ENCODE measurements at regions not wholly inside any gene's neighbourhood (a gene's known extent, or its start where the extent isn't known, plus 50 kb on each side); places are given as distances from the start of the nearest gene placed in this dataset.
A peak's percentile ranks its signal among the peaks of the same experiment; 100 is the strongest.

DNA sequence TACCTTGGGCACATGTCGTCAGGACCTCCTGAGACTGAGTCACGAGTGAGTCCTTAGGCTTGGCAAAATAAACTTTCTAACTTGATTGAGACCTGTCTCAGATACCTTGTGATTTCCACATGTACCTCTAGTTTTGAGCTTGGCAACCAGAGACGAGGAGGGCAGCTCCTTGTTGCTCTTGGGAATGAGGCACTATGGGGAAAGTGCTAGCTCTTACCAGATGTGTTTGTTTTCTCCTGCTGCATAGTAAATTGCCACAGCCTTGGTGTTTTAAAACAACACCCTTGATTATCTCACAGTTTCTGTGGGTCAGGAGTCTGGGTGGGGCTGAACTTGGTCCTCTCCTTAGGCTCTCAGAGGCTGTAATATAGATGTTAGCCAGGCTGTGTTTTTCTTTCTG is 59.1 kb upstream of the MAML3 start:
- peak overlapping the region in 1 of 4 donors; percentile 11 for H3K4me3 ChIP-seq
- H3K9me3 ChIP-seq, result no peaks in the 10 kb centered on the region
- no peaks in the 10 kb centered on the region for H3K36me3 ChIP-seq
- in situ Hi-C loops (cut with MboI; ENCODE audit: low pct_ligation_motif_present in 1 of 4, low pct_unique_long_range_greater_than_20kb in 1 of 4, low sequenced_read_pairs in 3 of 4), result no loop called here
- peak; percentile 58 for DNase-seq
- H3K4me1 ChIP-seq, result peaks cover 0 to 30% (median 21%) of the 10 kb centered on the region in 4 donors
- H3K27ac ChIP-seq, result peak overlapping the region; percentile 78 to 85 (median 80)
- no peaks in the 10 kb centered on the region for H3K27me3 ChIP-seq
- TF ChIP-seq POLR2AphosphoS5 (IDR thresholded peaks at IDR 0.05), result peak in 2 of 3 donors; percentile 69 to 82
- no peak for TF ChIP-seq EP300 (IDR thresholded peaks at IDR 0.05; ENCODE audit: low read depth)
- peak; percentile 62 for TF ChIP-seq POLR2A (IDR thresholded peaks at IDR 0.05)
- intact Hi-C loops (cut with DNase I; ENCODE audit: low total_unique reads), result no loop called here
- 34 to 50% methylated on average over 1 to 3 of the region's 3 CpGs for WGBS, 2 donors (ENCODE audit: low coverage in 1 of 2)

DNA sequence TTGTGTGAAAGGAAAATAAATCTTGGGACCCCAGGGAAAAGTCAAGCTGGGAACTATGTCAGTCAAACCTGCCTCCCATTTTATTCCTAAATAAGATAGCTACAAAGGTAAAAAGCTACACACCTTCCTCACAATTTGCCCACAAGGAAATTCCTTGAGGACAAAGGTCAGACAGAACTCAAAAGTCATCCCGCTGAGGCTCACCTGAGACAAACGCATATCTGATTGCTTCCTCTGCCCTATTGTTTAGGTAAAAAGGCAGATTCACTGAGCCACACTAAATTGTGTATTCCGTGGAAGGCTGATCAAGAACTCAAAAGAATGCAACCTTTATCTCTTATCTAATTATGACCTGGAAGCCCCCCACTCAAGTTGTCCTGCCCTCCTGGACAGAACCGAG is 58.7 kb upstream of the MAML3 start:
- Histone ChIP-seq H3K36me3 (no peaks in the 10 kb centered on the region), H3K27me3 (no peaks in the 10 kb centered on the region), H3K27ac (peak overlapping the region; percentile 78 to 85 (median 80)), H3K4me3 (peak overlapping the region in 1 of 4 donors; percentile 11), H3K4me1 (peaks cover 0 to 30% (median 21%) of the 10 kb centered on the region in 4 donors), H3K9me3 (no peaks in the 10 kb centered on the region)
- in situ Hi-C loops (cut with MboI; ENCODE audit: low pct_ligation_motif_present in 1 of 4, low pct_unique_long_range_greater_than_20kb in 1 of 4, low sequenced_read_pairs in 3 of 4) (no loop called here), intact Hi-C loops (cut with DNase I; ENCODE audit: low total_unique reads) (no loop called here)
- peak; percentile 25 for DNase-seq
- whole genome bisulfite sequencing, 2 donors (ENCODE audit: low coverage in 1 of 2), result 31 to 50% methylated on average over 3 to 4 of the region's 4 CpGs
- TF ChIP-seq, protein P1, sequence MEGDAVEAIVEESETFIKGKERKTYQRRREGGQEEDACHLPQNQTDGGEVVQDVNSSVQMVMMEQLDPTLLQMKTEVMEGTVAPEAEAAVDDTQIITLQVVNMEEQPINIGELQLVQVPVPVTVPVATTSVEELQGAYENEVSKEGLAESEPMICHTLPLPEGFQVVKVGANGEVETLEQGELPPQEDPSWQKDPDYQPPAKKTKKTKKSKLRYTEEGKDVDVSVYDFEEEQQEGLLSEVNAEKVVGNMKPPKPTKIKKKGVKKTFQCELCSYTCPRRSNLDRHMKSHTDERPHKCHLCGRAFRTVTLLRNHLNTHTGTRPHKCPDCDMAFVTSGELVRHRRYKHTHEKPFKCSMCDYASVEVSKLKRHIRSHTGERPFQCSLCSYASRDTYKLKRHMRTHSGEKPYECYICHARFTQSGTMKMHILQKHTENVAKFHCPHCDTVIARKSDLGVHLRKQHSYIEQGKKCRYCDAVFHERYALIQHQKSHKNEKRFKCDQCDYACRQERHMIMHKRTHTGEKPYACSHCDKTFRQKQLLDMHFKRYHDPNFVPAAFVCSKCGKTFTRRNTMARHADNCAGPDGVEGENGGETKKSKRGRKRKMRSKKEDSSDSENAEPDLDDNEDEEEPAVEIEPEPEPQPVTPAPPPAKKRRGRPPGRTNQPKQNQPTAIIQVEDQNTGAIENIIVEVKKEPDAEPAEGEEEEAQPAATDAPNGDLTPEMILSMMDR (IDR thresholded peaks at IDR 0.05), result no peak
- TF ChIP-seq POLR2A (IDR thresholded peaks at IDR 0.05) (no peak), EP300 (IDR thresholded peaks at IDR 0.05; ENCODE audit: low read depth) (no peak), POLR2AphosphoS5 (IDR thresholded peaks at IDR 0.05) (no peak)

DNA sequence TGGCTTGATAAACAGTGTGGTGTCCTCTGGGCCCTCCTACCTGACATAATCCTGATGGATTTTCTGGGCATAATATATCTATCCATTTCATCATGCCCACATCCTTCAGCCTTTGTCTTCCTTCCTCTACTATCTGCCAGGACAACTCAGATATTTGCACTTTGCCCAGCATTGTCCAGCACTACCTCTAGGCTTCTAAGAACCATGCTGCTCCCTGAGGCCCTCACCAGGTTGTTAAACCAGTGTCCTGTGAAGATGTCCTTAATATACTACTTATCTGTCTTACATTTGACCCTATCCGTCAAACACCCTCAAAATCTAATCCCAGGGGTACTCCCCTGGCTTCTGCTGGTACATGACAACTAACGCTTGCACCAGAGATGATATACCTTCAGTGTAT is 58.2 kb upstream of the MAML3 start:
- in situ Hi-C loops (cut with MboI; ENCODE audit: low pct_ligation_motif_present in 1 of 4, low pct_unique_long_range_greater_than_20kb in 1 of 4, low sequenced_read_pairs in 3 of 4) (no loop called here), intact Hi-C loops (cut with DNase I; ENCODE audit: low total_unique reads) (no loop called here)
- no peak for DNase-seq
- Histone ChIP-seq H3K36me3 (no peaks in the 10 kb centered on the region), H3K4me3 (no peak overlapping the region), H3K27ac (peak overlapping the region; percentile 78 to 85 (median 80)), H3K9me3 (no peaks in the 10 kb centered on the region), H3K27me3 (no peaks in the 10 kb centered on the region), H3K4me1 (peaks cover 0 to 30% (median 21%) of the 10 kb centered on the region in 4 donors)
- WGBS, 2 donors (ENCODE audit: low coverage in 1 of 2), result 90 to 94% methylated on average over 2 of the region's 2 CpGs
- TF ChIP-seq, protein P1 (IDR thresholded peaks at IDR 0.05), result peak in 1 of 5 experiments; percentile 34
- no peak for TF ChIP-seq POLR2A (IDR thresholded peaks at IDR 0.05)

DNA sequence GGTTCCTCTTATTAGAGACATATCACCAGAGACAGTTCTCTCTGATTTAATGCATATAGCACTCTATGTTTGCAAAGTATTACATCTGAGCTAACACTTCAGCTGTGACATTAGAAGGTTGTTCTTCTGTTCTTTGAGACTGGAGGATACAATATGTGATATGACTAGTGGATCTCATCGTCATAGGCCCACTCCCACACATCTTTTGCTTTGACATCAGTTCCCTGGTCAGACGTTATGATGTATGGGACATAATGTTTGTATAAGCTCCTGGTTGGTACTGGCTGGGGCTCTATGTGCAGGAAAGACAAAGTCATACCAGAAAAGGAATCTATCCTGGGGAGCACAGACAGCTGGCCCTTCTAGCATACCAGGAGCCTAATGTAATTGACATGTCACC is 57.7 kb upstream of the MAML3 start:
- peak overlapping the region; percentile 78 to 85 (median 80) for H3K27ac ChIP-seq

More for the DNA sequence above, 57.7 kb upstream of the MAML3 start:
- no peak for TF ChIP-seq POLR2AphosphoS5 (IDR thresholded peaks at IDR 0.05)
- TF ChIP-seq EP300 (IDR thresholded peaks at IDR 0.05; ENCODE audit: low read depth), result no peak
- TF ChIP-seq POLR2A (IDR thresholded peaks at IDR 0.05), result no peak
- TF ChIP-seq, protein P1 (IDR thresholded peaks at IDR 0.05), result no peak
- Histone ChIP-seq H3K36me3 (no peaks in the 10 kb centered on the region), H3K27me3 (no peaks in the 10 kb centered on the region), H3K4me1 (peaks cover 0 to 30% (median 21%) of the 10 kb centered on the region in 4 donors), H3K4me3 (no peak overlapping the region), H3K9me3 (no peaks in the 10 kb centered on the region)
- intact Hi-C loops (cut with DNase I; ENCODE audit: low total_unique reads), result no loop called here
- DNase-seq, result no peak
- 60 to 79% methylated on average over 1 to 2 of the region's 2 CpGs for WGBS, 2 donors (ENCODE audit: low coverage in 1 of 2)
- in situ Hi-C loops (cut with MboI; ENCODE audit: low pct_ligation_motif_present in 1 of 4, low pct_unique_long_range_greater_than_20kb in 1 of 4, low sequenced_read_pairs in 3 of 4), result no loop called here
